Forelimb muscle (tissue), 1 donor: ENCODE measurements at regions not wholly inside any gene's neighbourhood (a gene's known extent, or its start where the extent isn't known, plus 50 kb on each side); places are given as distances from the start of the nearest gene placed in this dataset.
"Not testable (repeated sequence)": the region's sequence is repeated elsewhere in the genome, so short reads cannot be mapped to it uniquely, and the experiment has no call there.

Source experiments
- DNase-seq: peaks from one replicate; pipeline ENCODE4 v3.0.0-alpha.2; 2013; ENCODE audit warnings: low read depth

DNA sequence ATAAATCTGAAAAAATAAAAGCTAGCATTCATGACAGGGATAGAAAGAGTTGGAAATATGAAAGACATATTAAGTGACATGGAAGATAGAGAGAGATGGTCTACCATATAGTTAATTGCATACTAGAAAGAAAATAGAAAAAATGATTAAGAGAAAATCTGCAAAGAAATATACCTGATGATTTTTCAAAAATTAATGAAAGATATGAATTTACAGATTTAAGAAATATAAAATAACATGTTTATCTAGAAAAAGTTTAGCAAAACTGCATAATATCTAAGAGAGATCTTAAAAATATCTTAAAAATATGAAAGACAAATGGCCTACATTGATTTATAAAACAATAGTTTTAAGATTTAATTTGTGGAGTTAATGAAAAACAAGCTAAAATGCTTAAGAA, 219.1 kb upstream of the RPS23 start:
- DNase-seq: no peak

DNA sequence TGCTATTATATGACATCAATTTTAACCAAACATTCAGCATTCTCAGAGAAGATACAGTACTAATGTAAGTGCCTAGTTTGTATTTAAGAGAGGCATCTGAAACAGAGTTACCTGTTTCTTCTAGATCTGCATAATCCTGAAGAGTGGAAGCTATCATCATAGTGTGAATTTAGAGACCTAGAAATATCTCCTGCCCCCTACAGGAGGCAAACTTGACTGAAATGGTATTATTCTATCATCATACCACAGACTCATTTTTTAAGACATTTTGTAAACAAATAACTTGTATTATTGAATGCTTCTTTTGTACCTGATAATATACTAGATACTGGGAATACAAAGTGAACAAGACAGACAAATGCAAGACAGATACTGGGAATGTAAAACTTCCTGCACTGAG, 216.8 kb upstream of the RPS23 start:
- DNase-seq: no peak

DNA sequence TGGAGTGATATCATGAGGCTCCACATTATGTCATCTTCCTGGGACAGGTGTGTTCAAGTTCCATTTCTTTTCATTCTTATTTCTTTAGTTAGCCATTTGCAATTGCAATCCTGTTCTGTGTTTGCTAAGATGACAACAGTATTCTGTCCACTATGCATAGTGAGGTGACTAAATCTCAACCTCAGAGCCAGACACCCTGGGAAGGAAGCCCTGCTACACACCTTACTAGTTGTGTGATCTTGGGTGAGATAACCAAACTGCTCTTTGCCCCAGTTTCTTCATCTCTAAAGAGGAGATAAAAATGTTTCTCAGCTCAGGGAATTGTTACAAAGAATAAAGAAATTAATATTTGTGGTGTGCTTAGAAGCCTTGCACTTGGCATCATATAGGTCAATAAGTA, 215.1 kb upstream of the RPS23 start:
- DNase-seq: no peak

DNA sequence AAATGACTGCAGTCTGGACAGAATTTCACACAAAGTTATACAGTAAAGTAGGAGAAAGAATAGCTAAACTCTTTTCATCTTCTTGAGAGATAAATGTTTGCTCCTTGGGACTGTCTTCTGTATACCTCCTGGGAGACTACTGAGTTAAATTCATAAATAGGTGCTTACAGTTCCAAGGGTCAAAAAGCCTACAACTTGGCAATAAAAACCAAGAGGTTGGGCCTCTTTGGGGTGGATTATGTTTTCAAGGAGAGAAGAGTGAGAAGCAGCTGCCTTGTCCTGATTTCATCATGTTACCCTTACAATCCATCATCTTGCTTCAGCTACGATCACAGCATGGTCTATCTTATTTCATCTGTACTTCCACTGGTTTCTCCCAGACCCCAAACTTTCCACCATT, 213.2 kb upstream of the RPS23 start:
- no peak for DNase-seq

DNA sequence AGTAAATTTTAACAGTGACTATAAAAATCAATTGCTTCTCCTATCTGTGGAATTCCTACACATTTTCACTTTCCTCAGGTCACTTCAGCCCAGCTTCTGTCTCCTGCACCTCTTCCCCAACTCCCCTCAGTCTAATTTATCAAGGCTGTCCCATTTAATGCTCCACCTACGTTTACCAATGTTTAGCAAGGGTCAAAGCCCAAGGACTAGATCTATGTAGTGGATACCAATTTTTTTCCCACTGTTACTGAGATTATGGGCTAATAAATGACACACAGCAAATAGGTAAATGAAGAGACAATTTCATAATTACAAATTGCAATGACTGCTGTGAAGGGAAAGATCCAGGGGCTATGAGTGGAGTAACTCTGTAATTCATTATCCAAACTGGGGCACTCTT, 211.5 kb upstream of the RPS23 start:
- no peak for DNase-seq

DNA sequence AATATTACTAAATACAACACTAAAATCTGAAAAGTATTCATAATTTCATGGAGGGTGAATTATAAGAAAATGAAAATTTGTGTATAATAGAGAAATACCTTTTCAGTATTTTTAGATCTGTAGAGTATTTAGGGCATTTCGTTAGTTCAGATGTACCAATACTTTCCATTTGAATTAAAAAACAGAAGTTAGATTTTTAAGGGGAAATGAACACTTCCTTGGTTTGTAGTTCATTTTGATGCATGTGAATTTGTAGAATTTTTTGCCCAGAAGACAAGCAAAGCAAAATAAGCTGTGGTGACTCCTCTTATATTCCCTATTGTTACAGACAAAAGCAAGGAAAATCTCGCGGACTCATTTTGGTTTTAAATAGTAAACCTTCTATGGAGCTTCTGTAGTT, 209.0 kb upstream of the RPS23 start:
- DNase-seq: no peak

DNA sequence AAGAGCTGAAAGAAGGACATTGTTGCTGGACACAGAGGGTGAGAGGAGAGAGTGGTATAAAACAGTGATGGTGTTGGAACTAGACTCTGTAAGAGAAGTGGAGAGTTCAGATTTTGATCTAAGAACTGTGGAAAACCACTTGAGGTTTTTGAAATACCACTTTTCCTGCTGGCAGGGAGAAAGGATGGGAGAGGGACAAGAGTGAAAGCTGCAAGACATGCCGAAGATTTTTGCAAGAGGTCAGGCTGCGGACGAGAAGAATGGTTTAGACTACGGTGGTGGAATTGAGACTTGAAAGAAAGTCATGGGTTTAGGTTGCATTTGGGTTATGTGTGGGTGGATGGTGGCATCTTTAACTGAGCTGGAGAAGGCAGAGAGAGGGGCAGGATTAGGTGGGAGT, 202.2 kb upstream of the RPS23 start:
- no peak for DNase-seq

DNA sequence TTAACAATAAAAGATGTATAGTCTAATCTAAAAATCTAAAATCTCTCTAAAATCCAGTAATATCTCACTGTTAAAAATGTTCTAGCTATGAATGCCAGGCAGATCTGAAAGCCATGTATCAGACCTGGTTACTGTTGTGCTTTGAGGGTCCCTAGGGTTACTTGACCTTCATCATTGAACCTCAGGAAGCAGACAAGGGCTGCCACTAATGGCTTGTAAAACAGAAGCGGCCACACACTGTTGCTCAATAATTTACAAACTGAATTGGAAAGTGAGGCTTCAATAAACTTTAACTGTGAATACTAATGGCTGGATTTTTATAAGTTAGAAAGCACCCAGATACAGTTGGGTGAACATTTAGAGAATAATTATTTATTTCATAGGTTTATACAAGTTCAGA, 198.0 kb upstream of the RPS23 start:
- DNase-seq: no peak

DNA sequence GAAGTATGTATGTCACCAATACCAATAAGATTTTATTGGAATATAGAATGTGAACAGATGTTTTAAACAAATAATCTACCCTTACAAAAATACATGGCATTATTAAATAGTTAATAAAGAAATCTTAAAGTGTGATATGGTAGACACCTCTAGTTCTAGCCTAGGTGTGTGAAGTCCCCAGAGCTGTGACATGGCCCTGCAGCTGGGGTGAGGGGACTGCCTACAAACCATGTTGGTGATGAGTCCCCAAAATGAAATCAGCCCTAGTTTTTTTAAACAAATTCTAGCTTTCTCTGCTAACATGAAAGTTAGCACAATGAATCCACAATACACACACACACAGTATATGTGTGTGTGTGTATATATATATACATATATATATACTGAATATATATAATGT, 195.1 kb upstream of the RPS23 start:
- DNase-seq: no peak

DNA sequence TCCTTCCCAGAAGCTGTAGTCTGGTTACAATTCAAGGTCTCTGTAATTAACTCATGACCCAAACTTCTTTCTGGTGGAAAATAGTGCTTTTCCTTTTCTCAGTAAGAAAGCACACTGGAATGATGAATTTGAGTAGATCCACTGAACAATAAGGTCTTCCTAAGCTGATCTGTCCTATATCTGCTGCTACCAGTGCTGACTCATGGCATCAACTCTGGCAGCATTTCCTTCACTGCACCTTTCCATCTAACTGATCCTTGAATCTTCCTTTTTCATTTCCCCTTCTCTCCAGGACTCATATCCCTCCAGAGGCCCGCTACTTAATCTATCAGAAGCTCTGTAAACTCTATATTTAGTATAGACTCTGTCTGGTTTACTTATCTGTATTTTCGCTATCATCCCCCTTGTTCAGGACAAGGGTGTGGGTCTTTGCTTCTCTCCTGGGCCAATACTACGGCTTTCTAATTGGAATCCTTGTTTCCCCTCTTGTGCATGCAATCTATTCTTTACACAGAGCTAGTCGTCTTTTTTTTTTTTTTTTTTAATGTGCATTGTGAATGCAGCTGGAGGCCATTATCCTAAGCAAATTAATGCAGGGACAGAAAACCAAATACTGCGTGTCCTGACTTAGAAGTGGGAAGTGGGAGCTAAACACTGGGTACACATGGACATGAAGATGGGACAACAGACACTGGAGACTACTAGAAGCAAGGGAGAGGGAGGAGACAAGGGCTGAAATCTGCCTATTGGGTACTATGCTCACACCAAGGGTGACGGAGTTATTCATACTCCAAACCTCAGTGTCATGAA, 192.2 kb upstream of the RPS23 start:
- DNase-seq: no peak

DNA sequence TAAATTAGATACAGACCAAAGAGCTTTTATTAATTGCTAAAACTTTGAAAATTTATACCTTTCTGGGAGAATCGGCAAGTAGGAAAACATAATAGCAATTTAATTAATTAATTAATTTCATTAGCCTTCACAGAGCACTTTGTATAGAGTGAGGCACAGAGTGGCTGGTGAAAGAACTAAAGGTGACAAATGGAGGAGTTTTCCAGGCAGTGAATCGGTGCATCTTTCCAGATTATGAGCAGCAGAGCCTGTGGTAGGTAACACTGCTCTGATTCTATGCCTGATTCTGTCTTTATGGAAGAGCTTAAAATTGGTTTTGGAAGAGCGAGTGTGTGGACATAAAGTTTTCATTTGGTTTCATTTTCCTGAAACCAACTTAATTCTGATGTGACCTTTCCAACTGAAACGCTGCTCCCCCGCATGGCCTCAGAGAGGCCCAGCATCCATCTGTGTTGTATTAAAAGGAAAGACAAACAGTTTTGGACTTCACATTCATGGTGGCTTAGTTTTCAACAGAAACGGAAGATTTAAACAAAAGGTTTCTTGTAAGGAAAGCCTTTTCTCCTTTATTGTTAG, 188.9 kb upstream of the RPS23 start:
- DNase-seq: peak; percentile 69

DNA sequence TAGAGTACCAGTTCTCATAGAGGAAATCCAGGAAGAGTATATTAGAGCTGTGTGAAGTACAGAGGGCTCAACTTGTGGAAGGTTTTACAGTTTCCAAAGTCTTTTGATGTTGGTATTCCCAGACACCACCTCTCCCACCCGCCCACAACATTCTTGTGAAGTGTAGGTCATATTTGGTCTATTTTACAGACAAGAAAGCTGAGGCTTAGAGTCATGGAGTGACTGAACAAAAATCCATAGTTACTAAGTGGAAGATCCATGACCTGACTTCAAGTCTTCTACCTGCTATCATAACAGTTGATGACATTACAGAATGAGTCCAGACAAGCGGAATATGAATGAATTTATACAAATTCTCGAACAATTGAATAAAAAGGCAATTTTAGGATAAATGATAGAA, 187.1 kb upstream of the RPS23 start:
- no peak for DNase-seq

DNA sequence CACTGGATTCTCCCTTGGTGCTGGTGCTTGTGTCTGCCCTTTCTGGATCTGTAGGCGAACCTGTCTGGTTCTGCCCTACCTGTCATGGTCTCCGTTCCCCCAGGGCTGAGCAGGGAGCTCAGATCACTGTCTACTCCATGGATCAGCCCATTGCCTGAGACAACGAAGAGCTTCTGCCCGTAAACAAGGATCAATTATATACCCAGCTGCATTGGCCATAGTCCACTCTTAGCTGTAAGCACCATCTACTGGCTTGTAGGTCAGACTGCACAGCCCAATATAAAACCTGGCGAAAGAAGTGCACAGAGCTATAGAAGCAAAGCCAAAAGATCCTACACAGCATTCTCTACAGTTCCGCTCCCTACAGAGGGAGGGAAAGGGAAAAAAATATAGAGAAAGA, 181.5 kb upstream of the RPS23 start:
- DNase-seq: no peak

DNA sequence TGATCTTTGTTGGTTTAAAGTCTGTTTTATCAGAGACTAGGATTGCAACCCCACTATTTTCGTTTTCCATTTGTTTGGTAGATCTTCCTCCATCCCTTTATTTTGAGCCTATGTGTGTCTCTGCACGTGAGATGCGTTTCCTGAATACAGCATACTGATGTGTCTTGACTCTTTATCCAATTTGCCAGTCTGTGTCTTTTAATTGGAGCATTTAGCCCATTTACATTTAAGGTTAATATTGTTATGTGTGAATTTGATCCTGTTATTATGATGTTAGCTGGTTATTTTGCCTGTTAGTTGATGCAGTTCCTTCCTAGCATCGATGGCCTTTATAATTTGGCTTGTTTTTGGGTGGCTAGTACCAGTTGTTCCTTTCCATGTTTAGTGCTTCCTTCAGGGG, 177.2 kb upstream of the RPS23 start:
- not testable (repeated sequence) for DNase-seq

DNA sequence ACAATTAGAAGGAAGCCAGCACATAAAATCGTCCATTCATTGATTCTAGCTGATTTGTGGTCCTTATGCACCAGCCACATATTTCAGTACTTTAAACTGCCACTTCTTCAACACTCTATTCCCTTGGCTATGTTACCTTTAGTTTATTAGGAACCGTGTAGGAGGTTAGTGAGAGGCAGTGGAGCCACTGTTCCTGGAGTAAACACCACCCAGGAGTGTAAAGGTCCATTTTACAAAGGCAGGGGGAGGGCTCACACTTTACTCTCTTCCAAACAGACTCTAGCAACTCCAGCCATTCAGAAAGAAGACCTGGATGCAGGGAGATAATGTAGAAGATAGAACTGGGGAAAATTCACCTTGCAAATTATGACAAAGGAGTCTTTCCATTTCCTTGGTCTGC, 170.2 kb upstream of the RPS23 start:
- DNase-seq: no peak

DNA sequence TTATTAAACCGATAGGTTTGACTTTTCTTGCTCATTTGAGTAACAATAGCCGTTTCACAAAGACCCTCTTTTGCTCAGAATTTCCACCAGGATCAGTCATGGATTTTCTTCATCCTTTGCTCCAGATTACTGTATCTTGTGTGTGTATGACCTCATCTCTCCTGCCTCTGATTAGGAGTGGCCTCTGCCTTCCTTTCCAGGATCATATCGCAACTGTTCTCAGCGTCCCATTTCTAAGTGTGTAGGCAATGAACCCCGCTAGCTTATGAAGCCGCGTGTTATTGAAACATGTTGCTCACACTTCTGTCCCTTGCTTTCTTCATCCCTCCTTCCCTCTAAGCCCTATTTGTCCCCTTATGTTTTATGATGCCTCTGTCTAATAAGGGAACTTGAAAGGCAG, 169.8 kb upstream of the RPS23 start:
- DNase-seq: no peak

DNA sequence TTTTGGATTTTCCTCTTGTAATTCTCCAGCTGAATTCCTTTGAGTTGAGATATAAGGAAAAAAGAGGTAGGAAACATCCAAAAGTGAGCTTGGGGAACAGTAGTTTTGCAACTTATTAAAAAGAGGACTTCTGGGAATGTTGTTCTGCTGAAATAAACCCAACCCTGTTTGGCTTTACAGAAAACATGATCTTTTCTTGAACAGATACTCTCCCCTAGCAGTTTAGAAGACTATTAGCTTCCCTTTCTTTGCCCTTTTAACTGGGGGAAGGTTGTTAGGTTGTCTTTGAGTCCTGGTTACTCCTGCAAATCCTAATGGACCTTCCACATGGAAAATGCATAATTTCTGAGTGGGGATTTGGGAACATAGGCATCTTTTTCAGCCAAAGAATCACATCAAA, 168.7 kb upstream of the RPS23 start:
- no peak for DNase-seq

DNA sequence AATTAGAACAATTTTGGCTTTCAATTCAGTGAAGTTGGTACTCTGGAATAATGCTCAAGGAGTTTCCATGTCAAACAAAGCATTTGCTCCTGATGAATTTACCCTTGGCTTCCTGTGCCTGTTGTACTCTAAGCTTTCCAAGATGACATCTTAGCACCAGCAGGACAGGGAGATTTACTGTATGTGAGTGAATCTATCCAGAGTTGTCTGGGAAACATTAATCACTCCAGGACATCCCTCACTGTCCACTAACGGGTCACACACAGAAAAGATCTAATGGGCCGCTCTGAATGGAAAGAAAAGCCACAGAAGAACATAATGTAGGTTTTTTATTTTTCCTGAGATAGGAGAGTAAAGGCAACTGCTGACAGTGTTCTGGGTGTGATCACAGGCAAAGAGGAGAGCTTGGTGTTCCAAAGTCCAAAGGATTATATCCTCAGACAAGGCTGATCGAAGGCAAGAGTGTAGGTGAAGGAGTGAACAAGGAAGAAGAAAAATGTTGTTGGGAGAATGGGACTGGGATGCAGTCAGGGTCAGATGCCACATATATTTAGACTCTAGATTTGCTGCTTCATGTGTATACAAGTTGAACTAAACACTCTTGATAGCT, 167.7 kb upstream of the RPS23 start:
- no peak for DNase-seq

DNA sequence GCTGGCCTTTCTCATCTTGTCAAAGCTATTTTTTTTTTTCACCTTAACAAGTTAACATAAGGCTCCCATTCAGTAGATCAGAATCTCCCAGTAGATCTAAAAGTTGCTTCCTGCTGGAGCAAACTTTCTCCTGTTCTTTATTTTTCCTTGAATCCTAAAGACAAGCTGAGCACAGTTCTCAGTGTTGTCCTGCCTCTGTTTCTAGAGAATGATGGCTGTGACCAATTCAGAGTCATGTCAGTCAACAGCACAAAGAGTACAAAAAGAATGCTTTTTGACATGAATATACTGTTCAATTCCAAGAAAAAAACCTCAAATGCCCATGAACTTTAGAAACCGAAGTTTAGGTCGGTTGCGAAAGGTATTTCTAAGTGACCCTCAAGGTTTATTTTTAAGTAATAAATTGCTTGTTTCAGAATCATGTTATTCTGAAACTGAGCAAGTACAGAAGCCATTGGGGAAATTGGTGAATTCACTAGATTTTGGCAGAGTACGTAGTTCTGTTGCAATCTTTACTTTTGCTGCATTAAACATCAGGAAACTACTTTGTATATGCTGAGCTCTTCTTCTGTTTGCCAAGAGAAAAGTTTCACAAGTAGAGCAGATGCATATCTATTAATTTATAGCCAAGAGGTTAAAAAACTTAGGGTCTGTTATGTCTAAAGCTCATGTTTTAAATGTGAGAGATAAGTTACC, 161.7 kb upstream of the RPS23 start:
- DNase-seq: no peak

DNA sequence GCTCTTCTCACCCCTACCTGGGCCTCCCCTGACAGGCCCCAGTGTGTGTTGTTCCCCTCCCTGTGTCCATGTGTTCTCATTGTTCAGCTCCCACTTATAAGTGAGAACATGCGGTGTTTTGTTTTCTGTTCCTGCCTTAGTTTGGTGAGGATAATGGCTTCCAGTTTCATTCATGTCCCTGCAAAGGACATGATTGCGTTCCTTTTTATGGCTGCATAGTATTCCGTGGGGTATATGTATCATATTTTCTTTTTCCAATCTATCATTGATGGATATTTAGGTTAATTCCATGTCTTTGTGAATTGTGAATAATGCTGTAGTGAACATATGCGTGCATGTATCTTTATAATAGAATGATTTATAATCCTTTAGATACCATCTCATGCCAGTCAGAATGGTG, 159.4 kb upstream of the RPS23 start:
- not testable (repeated sequence) for DNase-seq

DNA sequence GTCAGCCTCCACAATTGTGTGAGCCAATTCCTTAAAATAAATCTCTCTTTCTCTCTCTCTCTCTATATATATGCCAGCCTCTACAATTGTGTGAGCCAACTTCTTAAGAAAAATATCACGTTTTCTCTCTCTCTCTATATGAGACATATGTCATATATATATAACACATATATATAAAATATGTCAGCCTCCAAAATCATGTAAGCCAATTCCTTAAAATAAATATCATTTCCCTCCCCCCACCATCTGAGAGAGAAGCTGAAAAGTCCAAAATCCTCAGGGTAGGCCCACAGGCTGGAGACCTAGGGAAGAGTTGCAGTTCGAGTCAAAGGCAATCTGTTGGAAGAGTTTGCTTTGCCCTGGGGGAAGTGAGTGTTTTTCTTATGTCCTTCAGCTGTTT, 158.1 kb upstream of the RPS23 start:
- no peak for DNase-seq

DNA sequence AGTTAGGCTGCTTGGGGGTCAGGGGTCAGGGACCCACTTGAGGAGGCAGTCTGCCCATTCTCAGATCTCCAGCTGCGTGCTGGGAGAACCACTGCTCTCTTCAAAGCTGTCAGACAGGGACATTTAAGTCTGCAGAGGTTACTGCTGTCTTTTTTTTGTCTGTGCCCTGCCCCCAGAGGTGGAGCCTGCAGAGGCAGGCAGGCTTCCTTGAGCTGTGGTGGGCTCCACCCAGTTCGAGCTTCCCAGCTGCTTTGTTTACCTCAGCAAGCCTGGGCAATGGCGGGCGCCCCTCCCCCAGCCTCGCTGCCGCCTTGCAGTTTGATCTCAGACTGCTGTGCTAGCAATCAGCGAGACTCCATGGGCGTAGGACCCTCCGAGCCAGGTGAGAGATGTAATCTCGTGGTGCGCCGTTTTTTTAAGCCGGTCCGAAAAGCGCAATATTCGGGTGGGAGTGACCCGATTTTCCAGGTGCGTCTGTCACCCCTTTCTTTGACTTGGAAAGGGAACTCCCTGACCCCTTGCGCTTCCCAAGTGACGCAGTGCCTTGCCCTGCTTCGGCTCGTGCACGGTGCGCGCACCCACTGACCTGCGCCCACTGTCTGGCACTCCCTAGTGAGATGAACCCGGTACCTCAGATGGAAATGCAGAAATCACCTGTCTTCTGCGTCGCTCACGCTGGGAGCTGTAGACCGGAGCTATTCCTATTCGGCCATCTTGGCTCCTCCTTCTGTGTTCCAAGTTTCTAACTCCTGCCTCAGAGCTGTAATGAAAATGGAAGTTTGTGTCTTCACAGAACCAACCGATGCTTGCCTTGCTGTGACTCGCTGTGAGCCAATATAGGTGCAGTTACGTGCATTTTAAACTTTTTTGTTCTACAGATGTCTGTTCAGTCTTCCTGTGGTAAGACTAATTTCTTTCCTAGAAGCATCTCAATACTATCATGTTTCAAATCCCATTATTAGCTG, 156.8 kb upstream of the RPS23 start:
- DNase-seq: not testable (repeated sequence)
